ENCODE measurements at regions not wholly inside any gene's neighbourhood (a gene's known extent, or its start where the extent isn't known, plus 50 kb on each side); places are given as distances from the start of the nearest gene placed in this dataset.

DNA sequence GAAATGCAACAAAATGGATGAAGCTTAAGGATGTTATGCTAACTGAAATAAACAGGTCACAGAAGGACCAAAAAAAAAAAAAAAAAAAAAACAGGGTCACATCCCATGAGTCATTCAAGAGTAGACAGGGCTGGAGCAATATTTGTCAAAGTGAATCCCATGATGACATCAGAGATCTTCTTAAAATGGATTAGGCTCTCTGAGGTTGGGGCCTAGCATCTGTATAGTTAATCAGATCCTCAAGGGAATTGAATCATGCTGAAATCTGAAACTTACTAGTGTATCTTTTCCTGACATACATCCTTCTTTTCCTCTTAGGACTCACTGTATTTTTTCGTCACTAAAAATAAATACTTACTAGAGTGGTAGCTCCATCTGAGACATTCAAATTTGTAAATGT is 380.6 kb upstream of the NXPH2 start:
- TF ChIP-seq POLR2A (IDR thresholded peaks at IDR 0.05; ENCODE audit: low read depth, low read length) (no peak), POLR2AphosphoS5 (IDR thresholded peaks at IDR 0.05; ENCODE audit: low read depth, low read length) (no peak), TAF1 (IDR thresholded peaks at IDR 0.05; ENCODE audit: low read depth, low read length) (no peak), PAX5 (IDR thresholded peaks at IDR 0.05; ENCODE audit: insufficient read depth, low read length, severe bottlenecking) (no peak), SPI1 (IDR thresholded peaks at IDR 0.05; ENCODE audit: low read depth, low read length) (no peak), POU2F2 (IDR thresholded peaks at IDR 0.05; ENCODE audit: low read depth, low read length) (no peak)

All from GM12891 (cell line).